CD8-positive, alpha-beta memory T cell (primary cell): ENCODE measurements at regions not wholly inside any gene's neighbourhood (a gene's known extent, or its start where the extent isn't known, plus 50 kb on each side); places are given as distances from the start of the nearest gene placed in this dataset.

ENCODE experiments used
- CTCF ChIA-PET: fragments of 350-600 bp; sonication (Branson Sonifier 250); formaldehyde crosslinking; loops from one replicate; lab custom pipeline; 2021; ENCODE audit warnings: antibody characterized with exemption; lab: Charles Lee
- POLR2A ChIA-PET: fragments of 350-600 bp; sonication (Branson Sonifier 250); formaldehyde crosslinking; loops from one replicate; lab custom pipeline; 2021; ENCODE audit warnings: antibody characterized with exemption; lab: Charles Lee
- DNase-seq, 5 donors: peaks; one replicate each; pipeline versions ENCODE4 v3.0.0 to v3.0.0-alpha.2; 2020 to 2022; ENCODE audit warnings: mixed read lengths in 1 of 5
- H3K27ac ChIP-seq: one replicate; pipeline ENCODE4 v1.7.0; 2013; ENCODE audit warnings: low read depth, mild to moderate bottlenecking, low read length, moderate library complexity
- H3K27me3 ChIP-seq: 2 replicates; pipeline ENCODE4 v1.7.0; 2013; ENCODE audit warnings: low read length, mild to moderate bottlenecking; ENCODE audit not compliant: insufficient read depth, poor library complexity, severe bottlenecking
- H3K36me3 ChIP-seq: 2 replicates; pipeline ENCODE4 v1.7.0; 2013; ENCODE audit warnings: mild to moderate bottlenecking, low read length, moderate library complexity; ENCODE audit not compliant: insufficient read depth
- H3K4me1 ChIP-seq: 2 replicates; pipeline ENCODE4 v1.7.0; 2013; ENCODE audit warnings: mild to moderate bottlenecking, low read length, moderate library complexity; ENCODE audit not compliant: insufficient read depth
- H3K4me3 ChIP-seq: 2 replicates; pipeline ENCODE4 v1.7.0; 2013; ENCODE audit warnings: mild to moderate bottlenecking, low read length
- H3K9me3 ChIP-seq: 2 replicates; pipeline ENCODE4 v1.7.0; 2013; ENCODE audit warnings: mild to moderate bottlenecking, low read length
- H3K27ac Mint-ChIP-seq, 8 donors: one replicate each; pipeline ENCODE4 v1.8.0; 2020 to 2021; ENCODE audit warnings: mixed read lengths in 8 of 8, mild to moderate bottlenecking in 6 of 8, inconsistent platforms in 3 of 8, moderate library complexity in 3 of 8
- H3K27me3 Mint-ChIP-seq, 2 donors: one replicate each; pipeline ENCODE4 v1.8.0; 2020 to 2021; ENCODE audit warnings: mixed read lengths in 2 of 2, mild to moderate bottlenecking in 1 of 2, moderate library complexity in 1 of 2
- H3K36me3 Mint-ChIP-seq, 3 donors: one replicate each; pipeline ENCODE4 v1.8.0; 2020 to 2021; ENCODE audit warnings: mixed read lengths in 3 of 3, inconsistent platforms in 1 of 3, mild to moderate bottlenecking in 1 of 3
- H3K4me1 Mint-ChIP-seq, 3 donors: one replicate each; pipeline ENCODE4 v1.8.0; 2020 to 2021; ENCODE audit warnings: mixed read lengths in 3 of 3, inconsistent platforms in 1 of 3, mild to moderate bottlenecking in 1 of 3
- H3K4me3 Mint-ChIP-seq, 7 donors: one replicate each; pipeline ENCODE4 v1.8.0; 2020 to 2021; ENCODE audit warnings: mixed read lengths in 7 of 7, mild to moderate bottlenecking in 6 of 7, moderate library complexity in 4 of 7, inconsistent platforms in 2 of 7
- H3K9me3 Mint-ChIP-seq, 5 donors: one replicate each; pipeline ENCODE4 v1.8.0; 2020 to 2022; ENCODE audit warnings: mixed read lengths in 5 of 5, mild to moderate bottlenecking in 3 of 5, moderate library complexity in 2 of 5, inconsistent platforms in 1 of 5

GRCh38 chr7:11935905-11936304 is 103.9 kb upstream of the THSD7A start:
- DNase-seq: no peak
- POLR2A ChIA-PET: no interaction called here
- no peaks in the 10 kb centered on the region for H3K4me1 Mint-ChIP-seq

GRCh38 chr7:11946794-11947193 is 114.8 kb upstream of the THSD7A start:
- POLR2A ChIA-PET: no interaction called here
- DNase-seq: no peak
- Histone ChIP-seq H3K4me3 (no peak overlapping the region), H3K36me3 (no peaks in the 10 kb centered on the region), H3K4me1 (no peaks in the 10 kb centered on the region), H3K9me3 (no peaks in the 10 kb centered on the region), H3K27me3 (no peaks in the 10 kb centered on the region), H3K27ac (no peak overlapping the region)
- no peaks in the 10 kb centered on the region for H3K4me1 Mint-ChIP-seq
- H3K27me3 Mint-ChIP-seq: peaks cover 0 to 2% of the 10 kb centered on the region in 2 donors
- no peak overlapping the region for H3K27ac Mint-ChIP-seq
- CTCF ChIA-PET: no interaction called here
- peaks cover 0 to 12% (median 2%) of the 10 kb centered on the region in 5 donors for H3K9me3 Mint-ChIP-seq
- no peaks in the 10 kb centered on the region for H3K36me3 Mint-ChIP-seq
- H3K4me3 Mint-ChIP-seq: no peak overlapping the region

More at GRCh38 chr7:11935905-11936304, 103.9 kb upstream of the THSD7A start:
- CTCF ChIA-PET: no interaction called here
- H3K27ac Mint-ChIP-seq: no peak overlapping the region
- no peaks in the 10 kb centered on the region for H3K9me3 ChIP-seq
- H3K36me3 ChIP-seq: no peaks in the 10 kb centered on the region
- no peaks in the 10 kb centered on the region for H3K27me3 ChIP-seq
- no peak overlapping the region for H3K4me3 Mint-ChIP-seq
- H3K4me1 ChIP-seq: no peaks in the 10 kb centered on the region
- no peak overlapping the region for H3K27ac ChIP-seq
- peaks cover 0 to 2% (median 0%) of the 10 kb centered on the region in 5 donors for H3K9me3 Mint-ChIP-seq
- no peaks in the 10 kb centered on the region for H3K27me3 Mint-ChIP-seq
- H3K4me3 ChIP-seq: no peak overlapping the region
- no peaks in the 10 kb centered on the region for H3K36me3 Mint-ChIP-seq

- H3K36me3 ChIP-seq: no peaks in the 10 kb centered on the region
- no peaks in the 10 kb centered on the region for H3K4me1 ChIP-seq
- Mint-ChIP-seq H3K27ac (no peak overlapping the region), H3K4me1 (no peaks in the 10 kb centered on the region), H3K36me3 (no peaks in the 10 kb centered on the region), H3K9me3 (peaks cover 0 to 11% (median 2%) of the 10 kb centered on the region in 5 donors), H3K4me3 (no peak overlapping the region), H3K27me3 (peaks cover 0 to 2% of the 10 kb centered on the region in 2 donors)
- ChIA-PET CTCF (no interaction called here), POLR2A (no interaction called here)
- H3K4me3 ChIP-seq: no peak overlapping the region
- no peak overlapping the region for H3K27ac ChIP-seq
- DNase-seq: no peak
- H3K9me3 ChIP-seq: no peaks in the 10 kb centered on the region
- no peaks in the 10 kb centered on the region for H3K27me3 ChIP-seq
Observed at GRCh38 chr7:11950281-11950680, 118.3 kb upstream of the THSD7A start.

- no peaks in the 10 kb centered on the region for H3K36me3 Mint-ChIP-seq
- H3K27me3 ChIP-seq: no peaks in the 10 kb centered on the region
- no peak overlapping the region for H3K27ac ChIP-seq
- no peaks in the 10 kb centered on the region for H3K4me1 ChIP-seq
- ChIA-PET CTCF (no interaction called here), POLR2A (no interaction called here)
- no peak overlapping the region for H3K4me3 ChIP-seq
- H3K9me3 Mint-ChIP-seq: peaks cover 0 to 6% (median 2%) of the 10 kb centered on the region in 5 donors
- no peak for DNase-seq
- H3K36me3 ChIP-seq: no peaks in the 10 kb centered on the region
- peak overlapping the region in 1 of 8 donors; percentile 44 for H3K27ac Mint-ChIP-seq
- H3K4me3 Mint-ChIP-seq: no peak overlapping the region
- no peaks in the 10 kb centered on the region for H3K4me1 Mint-ChIP-seq
- H3K9me3 ChIP-seq: no peaks in the 10 kb centered on the region
- peaks cover 0 to 2% of the 10 kb centered on the region in 2 donors for H3K27me3 Mint-ChIP-seq
Observed at GRCh38 chr7:11950942-11951341, 118.9 kb upstream of the THSD7A start.

- no peaks in the 10 kb centered on the region for H3K9me3 ChIP-seq
- no peak overlapping the region for H3K4me3 ChIP-seq
- DNase-seq: no peak
- CTCF ChIA-PET: no interaction called here
- H3K27ac ChIP-seq: no peak overlapping the region
- Mint-ChIP-seq H3K4me3 (no peak overlapping the region), H3K36me3 (no peaks in the 10 kb centered on the region), H3K27ac (no peak overlapping the region), H3K27me3 (peaks cover 0 to 2% of the 10 kb centered on the region in 2 donors), H3K4me1 (no peaks in the 10 kb centered on the region), H3K9me3 (peaks cover 0 to 6% (median 2%) of the 10 kb centered on the region in 5 donors)
- POLR2A ChIA-PET: no interaction called here
- no peaks in the 10 kb centered on the region for H3K36me3 ChIP-seq
- H3K27me3 ChIP-seq: no peaks in the 10 kb centered on the region
- no peaks in the 10 kb centered on the region for H3K4me1 ChIP-seq
Observed at GRCh38 chr7:11951909-11952308, 119.9 kb upstream of the THSD7A start.

- peaks cover 0 to 2% of the 10 kb centered on the region in 2 donors for H3K27me3 Mint-ChIP-seq
- Histone ChIP-seq H3K4me1 (no peaks in the 10 kb centered on the region), H3K27me3 (no peaks in the 10 kb centered on the region), H3K9me3 (no peaks in the 10 kb centered on the region), H3K36me3 (no peaks in the 10 kb centered on the region), H3K4me3 (no peak overlapping the region), H3K27ac (no peak overlapping the region)
- ChIA-PET POLR2A (no interaction called here), CTCF (no interaction called here)
- peaks cover 0 to 2% (median 0%) of the 10 kb centered on the region in 5 donors for H3K9me3 Mint-ChIP-seq
- H3K36me3 Mint-ChIP-seq: no peaks in the 10 kb centered on the region
- no peak for DNase-seq
- H3K4me1 Mint-ChIP-seq: no peaks in the 10 kb centered on the region
- no peak overlapping the region for H3K4me3 Mint-ChIP-seq
- no peak overlapping the region for H3K27ac Mint-ChIP-seq
Observed at GRCh38 chr7:11952972-11953371, 121.0 kb upstream of the THSD7A start.

- Histone ChIP-seq H3K4me1 (no peaks in the 10 kb centered on the region), H3K4me3 (no peak overlapping the region), H3K27ac (no peak overlapping the region), H3K27me3 (no peaks in the 10 kb centered on the region), H3K9me3 (no peaks in the 10 kb centered on the region), H3K36me3 (no peaks in the 10 kb centered on the region)
- POLR2A ChIA-PET: no interaction called here
- CTCF ChIA-PET: no interaction called here
- no peak for DNase-seq
- Mint-ChIP-seq H3K27me3 (no peaks in the 10 kb centered on the region), H3K4me1 (no peaks in the 10 kb centered on the region), H3K9me3 (peaks cover 0 to 4% (median 0%) of the 10 kb centered on the region in 5 donors), H3K36me3 (no peaks in the 10 kb centered on the region), H3K27ac (no peak overlapping the region), H3K4me3 (no peak overlapping the region)
Observed at GRCh38 chr7:11956991-11957390, 125.0 kb upstream of the THSD7A start.

GRCh38 chr7:11957956-11958355 is 126.0 kb upstream of the THSD7A start:
- POLR2A ChIA-PET: no interaction called here
- Mint-ChIP-seq H3K9me3 (peaks cover 0 to 4% (median 0%) of the 10 kb centered on the region in 5 donors), H3K4me1 (no peaks in the 10 kb centered on the region), H3K36me3 (no peaks in the 10 kb centered on the region), H3K4me3 (no peak overlapping the region), H3K27ac (no peak overlapping the region), H3K27me3 (no peaks in the 10 kb centered on the region)
- no peak overlapping the region for H3K4me3 ChIP-seq
- H3K27me3 ChIP-seq: no peaks in the 10 kb centered on the region
- H3K36me3 ChIP-seq: no peaks in the 10 kb centered on the region
- CTCF ChIA-PET: no interaction called here
- no peak for DNase-seq
- no peaks in the 10 kb centered on the region for H3K4me1 ChIP-seq
- H3K27ac ChIP-seq: no peak overlapping the region
- H3K9me3 ChIP-seq: no peaks in the 10 kb centered on the region

GRCh38 chr7:11959121-11959520 is 127.1 kb upstream of the THSD7A start:
- Mint-ChIP-seq H3K4me1 (no peaks in the 10 kb centered on the region), H3K27ac (no peak overlapping the region), H3K36me3 (no peaks in the 10 kb centered on the region), H3K9me3 (peaks cover 0 to 7% (median 0%) of the 10 kb centered on the region in 5 donors), H3K27me3 (no peaks in the 10 kb centered on the region), H3K4me3 (no peak overlapping the region)
- CTCF ChIA-PET: no interaction called here
- Histone ChIP-seq H3K36me3 (no peaks in the 10 kb centered on the region), H3K9me3 (no peaks in the 10 kb centered on the region), H3K27ac (no peak overlapping the region), H3K4me3 (no peak overlapping the region), H3K4me1 (no peaks in the 10 kb centered on the region), H3K27me3 (no peaks in the 10 kb centered on the region)
- DNase-seq: no peak
- POLR2A ChIA-PET: no interaction called here
